BE2C (cell line): ENCODE measurements at regions not wholly inside any gene's neighbourhood (a gene's known extent, or its start where the extent isn't known, plus 50 kb on each side); places are given as distances from the start of the nearest gene placed in this dataset.

Experiments
- DNase-seq: peaks from one replicate; pipeline ENCODE4 v3.0.0-alpha.2; 2020
- H3K27me3 ChIP-seq: fragments of 250-450 bp; sonication (Bioruptor Pico); 2 replicates; pipeline ENCODE4 v1.5.1; 2020; ENCODE audit warnings: mild to moderate bottlenecking
- H3K36me3 ChIP-seq: fragments of 250-450 bp; sonication (Bioruptor Pico); 2 replicates; pipeline ENCODE4 v1.5.1; 2020; ENCODE audit warnings: mild to moderate bottlenecking
- H3K4me1 ChIP-seq: fragments of 250-450 bp; sonication (Bioruptor Pico); 2 replicates; pipeline ENCODE4 v1.5.1; 2020
- H3K4me3 ChIP-seq: 2 replicates; pipeline ENCODE4 v1.5.1; 2011; ENCODE audit warnings: low read depth, low read length
- H3K9me3 ChIP-seq: fragments of 250-450 bp; sonication (Bioruptor Pico); 2 replicates; pipeline ENCODE4 v1.5.1; 2020
- CTCF ChIP-seq: IDR thresholded peaks from 2 replicates; pipeline ENCODE4 v1.5.1; 2012; ENCODE audit warnings: mild to moderate bottlenecking, low read depth, low read length

- H3K4me3 ChIP-seq = no peak overlapping the region
- H3K4me1 ChIP-seq = no peaks in the 10 kb centered on the region
- no peaks in the 10 kb centered on the region for H3K27me3 ChIP-seq
- H3K9me3 ChIP-seq = no peaks in the 10 kb centered on the region; the same call in 1 of the 2 replicates
- no peaks in the 10 kb centered on the region for H3K36me3 ChIP-seq
- DNase-seq = no peak
- no peak for TF ChIP-seq CTCF
Measured at GRCh38 chr22:48836673-48837340, 990.9 kb downstream of the BRD1 start.

- Histone ChIP-seq H3K36me3 (no peaks in the 10 kb centered on the region), H3K4me3 (no peak overlapping the region), H3K9me3 (no peaks in the 10 kb centered on the region; the same call in 1 of the 2 replicates), H3K4me1 (no peaks in the 10 kb centered on the region), H3K27me3 (no peaks in the 10 kb centered on the region)
- TF ChIP-seq CTCF = no peak
- DNase-seq = no peak
Measured at GRCh38 chr22:48835857-48836672, 991.6 kb downstream of the BRD1 start.

GRCh38 chr22:48835364-48835763 lies 992.3 kb downstream of the BRD1 start:
- no peak for TF ChIP-seq CTCF
- no peaks in the 10 kb centered on the region for H3K27me3 ChIP-seq
- H3K4me3 ChIP-seq = no peak overlapping the region
- H3K36me3 ChIP-seq = no peaks in the 10 kb centered on the region
- no peaks in the 10 kb centered on the region; the same call in 1 of the 2 replicates for H3K9me3 ChIP-seq
- no peaks in the 10 kb centered on the region for H3K4me1 ChIP-seq
- no peak for DNase-seq

GRCh38 chr22:48834404-48834803 lies 993.3 kb downstream of the BRD1 start:
- H3K27me3 ChIP-seq = no peaks in the 10 kb centered on the region
- no peaks in the 10 kb centered on the region for H3K4me1 ChIP-seq
- no peaks in the 10 kb centered on the region; the same call in 1 of the 2 replicates for H3K9me3 ChIP-seq
- no peak for TF ChIP-seq CTCF
- H3K4me3 ChIP-seq = no peak overlapping the region
- no peak for DNase-seq
- no peaks in the 10 kb centered on the region for H3K36me3 ChIP-seq

GRCh38 chr22:48832592-48832991 lies 995.1 kb downstream of the BRD1 start:
- no peaks in the 10 kb centered on the region for H3K36me3 ChIP-seq
- TF ChIP-seq CTCF = no peak
- H3K4me1 ChIP-seq = no peaks in the 10 kb centered on the region
- DNase-seq = no peak
- H3K9me3 ChIP-seq = no peaks in the 10 kb centered on the region; the same call in 1 of the 2 replicates
- H3K4me3 ChIP-seq = no peak overlapping the region
- no peaks in the 10 kb centered on the region for H3K27me3 ChIP-seq

- Histone ChIP-seq H3K4me3 (no peak overlapping the region), H3K4me1 (no peaks in the 10 kb centered on the region), H3K9me3 (no peaks in the 10 kb centered on the region; the same call in none of the 2 replicates), H3K36me3 (no peaks in the 10 kb centered on the region), H3K27me3 (no peaks in the 10 kb centered on the region)
- no peak for DNase-seq
- no peak for TF ChIP-seq CTCF
Measured at GRCh38 chr22:48829908-48830307, 997.8 kb downstream of the BRD1 start.
